ENCODE measurements at regions not wholly inside any gene's neighbourhood (a gene's known extent, or its start where the extent isn't known, plus 50 kb on each side); places are given as distances from the start of the nearest gene placed in this dataset.

DNA sequence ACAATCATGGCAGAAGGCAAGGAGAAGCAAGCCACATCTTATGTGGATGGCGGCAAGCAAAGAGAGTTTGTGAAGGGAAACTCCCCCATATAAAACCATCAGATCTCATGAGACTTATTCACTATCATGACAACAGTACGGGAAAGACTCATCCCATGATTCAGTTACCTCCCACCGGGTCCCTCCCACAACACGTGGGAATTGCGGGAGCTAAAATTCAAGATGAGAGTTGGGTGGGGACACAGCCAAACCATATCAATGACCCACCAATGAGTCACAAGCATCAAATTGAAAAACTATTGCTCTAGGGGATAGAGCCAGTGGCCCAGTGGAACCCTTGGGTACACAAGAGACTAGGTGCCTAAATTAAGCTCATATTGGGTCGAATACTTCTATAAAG lies 157.4 kb downstream of the FBXO15 start:
- TF ChIP-seq, protein P1, sequence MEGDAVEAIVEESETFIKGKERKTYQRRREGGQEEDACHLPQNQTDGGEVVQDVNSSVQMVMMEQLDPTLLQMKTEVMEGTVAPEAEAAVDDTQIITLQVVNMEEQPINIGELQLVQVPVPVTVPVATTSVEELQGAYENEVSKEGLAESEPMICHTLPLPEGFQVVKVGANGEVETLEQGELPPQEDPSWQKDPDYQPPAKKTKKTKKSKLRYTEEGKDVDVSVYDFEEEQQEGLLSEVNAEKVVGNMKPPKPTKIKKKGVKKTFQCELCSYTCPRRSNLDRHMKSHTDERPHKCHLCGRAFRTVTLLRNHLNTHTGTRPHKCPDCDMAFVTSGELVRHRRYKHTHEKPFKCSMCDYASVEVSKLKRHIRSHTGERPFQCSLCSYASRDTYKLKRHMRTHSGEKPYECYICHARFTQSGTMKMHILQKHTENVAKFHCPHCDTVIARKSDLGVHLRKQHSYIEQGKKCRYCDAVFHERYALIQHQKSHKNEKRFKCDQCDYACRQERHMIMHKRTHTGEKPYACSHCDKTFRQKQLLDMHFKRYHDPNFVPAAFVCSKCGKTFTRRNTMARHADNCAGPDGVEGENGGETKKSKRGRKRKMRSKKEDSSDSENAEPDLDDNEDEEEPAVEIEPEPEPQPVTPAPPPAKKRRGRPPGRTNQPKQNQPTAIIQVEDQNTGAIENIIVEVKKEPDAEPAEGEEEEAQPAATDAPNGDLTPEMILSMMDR (IDR thresholded peaks at IDR 0.05; ENCODE audit: low read depth, low read length): no peak
- TF ChIP-seq EZH2phosphoT487 (IDR thresholded peaks at IDR 0.05; ENCODE audit: low read depth): no peak

Measured in OCI-LY3 (cell line).